Natural killer cell (primary cell): ENCODE measurements at regions not wholly inside any gene's neighbourhood (a gene's known extent, or its start where the extent isn't known, plus 50 kb on each side); places are given as distances from the start of the nearest gene placed in this dataset.

Experiments
- ATAC-seq, 3 donors: fragments of 150-1000 bp in 2 of 3; fragments of 200-7000 bp in 1 of 3; cut with Tn5 transposase; 1 replicate in 1 of 3; 2 replicates in 2 of 3; pipeline ENCODE4 v1.10.0; 2021; ENCODE audit warnings: mild to moderate bottlenecking in 2 of 3, moderate library complexity in 2 of 3
- DNase-seq, 2 donors: peaks; one replicate each; pipeline versions ENCODE4 v3.0.0 to v3.0.0-alpha.2; 2013 to 2021; ENCODE audit warnings: mixed read lengths in 1 of 2
- H3K27ac ChIP-seq: one replicate; pipeline ENCODE4 v1.5.1; 2013; ENCODE audit warnings: mild to moderate bottlenecking, low read length
- H3K27me3 ChIP-seq: one replicate; pipeline ENCODE4 v1.6.1; 2013; ENCODE audit warnings: low read length; ENCODE audit not compliant: control insufficient read depth, insufficient read depth
- H3K36me3 ChIP-seq: one replicate; pipeline ENCODE4 v1.6.1; 2013; ENCODE audit warnings: low read length; ENCODE audit not compliant: control insufficient read depth, insufficient read depth
- H3K4me1 ChIP-seq: one replicate; pipeline ENCODE4 v1.6.1; 2013; ENCODE audit warnings: low read length; ENCODE audit not compliant: control insufficient read depth, insufficient read depth
- H3K4me3 ChIP-seq: one replicate; pipeline ENCODE4 v1.5.1; 2013; ENCODE audit warnings: low read length
- H3K9me3 ChIP-seq: one replicate; pipeline ENCODE4 v1.6.1; 2013; ENCODE audit warnings: low read length; ENCODE audit not compliant: control insufficient read depth, insufficient read depth
- H3K27ac Mint-ChIP-seq, 2 donors: one replicate each; pipeline ENCODE4 v1.8.0; 2022; ENCODE audit warnings: mild to moderate bottlenecking in 2 of 2, mixed read lengths in 2 of 2, moderate library complexity in 1 of 2
- H3K27me3 Mint-ChIP-seq, 2 donors: one replicate each; pipeline ENCODE4 v1.8.0; 2022; ENCODE audit warnings: low read depth in 2 of 2, mixed read lengths in 2 of 2
- H3K36me3 Mint-ChIP-seq: one replicate; pipeline ENCODE4 v1.8.0; 2022; ENCODE audit warnings: mixed read lengths
- H3K4me1 Mint-ChIP-seq, 2 donors: one replicate each; pipeline ENCODE4 v1.8.0; 2022; ENCODE audit warnings: mixed read lengths in 2 of 2
- H3K4me3 Mint-ChIP-seq: one replicate; pipeline ENCODE4 v1.8.0; 2022; ENCODE audit warnings: mild to moderate bottlenecking, moderate library complexity, mixed read lengths
- H3K9me3 Mint-ChIP-seq, 2 donors: one replicate each; pipeline ENCODE4 v1.8.0; 2022; ENCODE audit warnings: mixed read lengths in 2 of 2
- CTCF ChIP-seq: fragments of 200-600 bp; IDR thresholded peaks from one replicate; pipeline ENCODE4 v1.8.0; 2022; ENCODE audit warnings: antibody characterized with exemption
- WGBS: methylation state at CpG from one replicate; pipeline ENCODE4 v1.1.7; 2013; ENCODE audit warnings: missing lambda C conversion rate; ENCODE audit not compliant: insufficient coverage; 5-methylcytosine and 5-hydroxymethylcytosine counted together
- intact Hi-C: fragments of 100-400 bp; cut with micrococcal nuclease; formaldehyde crosslinking; loops from one replicate; pipeline ENCODE4 v1.14.2; 2022

DNA sequence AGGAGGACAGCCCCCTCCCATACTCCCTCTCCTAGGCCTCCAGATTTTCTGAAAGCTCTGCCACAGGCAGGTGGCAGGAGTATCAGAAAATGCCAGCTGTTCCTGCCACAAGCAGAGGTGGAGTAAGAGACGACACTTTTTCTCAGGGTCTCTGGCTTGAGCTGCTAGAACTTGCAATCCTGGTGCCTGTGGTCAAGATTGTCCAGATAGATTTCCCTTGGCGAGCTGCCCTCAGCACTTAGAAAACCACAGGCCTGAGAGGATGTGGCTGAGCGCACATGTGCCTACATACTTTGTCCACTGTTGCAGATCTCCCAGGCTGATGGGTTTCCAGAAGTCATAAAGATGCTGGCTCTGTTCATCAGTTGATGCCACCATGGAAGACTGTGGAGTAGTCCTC is 65.7 kb upstream of the NAV2 start:
- peaks cover 7% of the 10 kb centered on the region for H3K4me1 ChIP-seq
- peaks cover 0 to 17% of the 10 kb centered on the region in 2 donors for H3K27me3 Mint-ChIP-seq
- no peaks in the 10 kb centered on the region for H3K9me3 ChIP-seq
- H3K36me3 Mint-ChIP-seq = no peaks in the 10 kb centered on the region
- no peaks in the 10 kb centered on the region for H3K27me3 ChIP-seq
- no peak overlapping the region for H3K4me3 ChIP-seq
- H3K27ac ChIP-seq = no peak overlapping the region
- DNase-seq (no peak), ATAC-seq (peak in 1 of 3 donors; percentile 47)
- WGBS = 20% methylated on average over 3 of the region's 3 CpGs
- intact Hi-C loops = no loop called here
- TF ChIP-seq CTCF = no peak
- no peaks in the 10 kb centered on the region for H3K4me1 Mint-ChIP-seq
- no peak overlapping the region for H3K27ac Mint-ChIP-seq
- H3K36me3 ChIP-seq = no peaks in the 10 kb centered on the region
- no peaks in the 10 kb centered on the region for H3K9me3 Mint-ChIP-seq
- no peak overlapping the region for H3K4me3 Mint-ChIP-seq

GRCh38 chr11:19646308-19646707 is 66.3 kb upstream of the NAV2 start:
- no peak overlapping the region for H3K27ac ChIP-seq
- Mint-ChIP-seq H3K27ac (no peak overlapping the region), H3K36me3 (no peaks in the 10 kb centered on the region), H3K4me1 (no peaks in the 10 kb centered on the region), H3K4me3 (no peak overlapping the region), H3K27me3 (peaks cover 3 to 19% of the 10 kb centered on the region in 2 donors), H3K9me3 (no peaks in the 10 kb centered on the region)
- intact Hi-C loops = no loop called here
- TF ChIP-seq CTCF = no peak
- WGBS = 46% methylated on average over 1 of the region's 1 CpG
- ATAC-seq (no peak), DNase-seq (no peak)
- no peaks in the 10 kb centered on the region for H3K9me3 ChIP-seq
- no peaks in the 10 kb centered on the region for H3K36me3 ChIP-seq
- no peaks in the 10 kb centered on the region for H3K27me3 ChIP-seq
- H3K4me3 ChIP-seq = no peak overlapping the region
- peaks cover 7% of the 10 kb centered on the region for H3K4me1 ChIP-seq

DNA sequence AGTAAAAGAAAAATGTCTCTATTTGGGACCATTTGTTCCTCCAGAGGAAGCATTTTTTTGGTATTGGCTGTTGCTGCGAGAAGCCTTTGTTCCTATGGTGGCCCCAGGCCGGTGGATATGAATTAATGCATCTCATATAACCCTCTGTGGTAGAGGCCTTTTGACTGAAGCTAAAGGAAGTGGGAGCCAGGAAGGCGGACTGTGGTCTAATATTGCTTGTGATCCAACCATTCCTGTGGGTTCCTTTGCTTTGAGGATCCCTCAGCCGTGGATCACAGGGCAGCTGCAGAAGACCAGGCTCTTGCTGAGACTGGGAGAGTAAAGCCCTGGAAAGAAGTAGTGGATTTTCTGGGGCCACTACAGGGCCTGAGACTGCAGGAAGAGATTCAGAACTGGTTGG is 68.3 kb upstream of the NAV2 start:
- H3K9me3 ChIP-seq = no peaks in the 10 kb centered on the region
- Mint-ChIP-seq H3K27me3 (peaks cover 3 to 12% of the 10 kb centered on the region in 2 donors), H3K36me3 (no peaks in the 10 kb centered on the region), H3K4me1 (no peaks in the 10 kb centered on the region), H3K27ac (no peak overlapping the region), H3K9me3 (no peaks in the 10 kb centered on the region), H3K4me3 (no peak overlapping the region)
- no peak overlapping the region for H3K4me3 ChIP-seq
- H3K36me3 ChIP-seq = no peaks in the 10 kb centered on the region
- ATAC-seq (no peak), DNase-seq (no peak)
- no peak for TF ChIP-seq CTCF
- H3K27ac ChIP-seq = no peak overlapping the region
- 91% methylated on average over 4 of the region's 4 CpGs for WGBS
- no peaks in the 10 kb centered on the region for H3K27me3 ChIP-seq
- intact Hi-C loops = no loop called here
- peaks cover 7% of the 10 kb centered on the region for H3K4me1 ChIP-seq
